Mesodermal cell (in vitro differentiated cells): ENCODE measurements at regions not wholly inside any gene's neighbourhood (a gene's known extent, or its start where the extent isn't known, plus 50 kb on each side); places are given as distances from the start of the nearest gene placed in this dataset.
"Not testable (repeated sequence)": the region's sequence is repeated elsewhere in the genome, so short reads cannot be mapped to it uniquely, and the experiment has no call there.

ENCODE experiments used
- H3K27ac ChIP-seq: 2 replicates; pipeline ENCODE4 v1.7.0; 2013; ENCODE audit warnings: mild to moderate bottlenecking, low read depth, low read length, moderate library complexity; ENCODE audit not compliant: severe bottlenecking
- H3K36me3 ChIP-seq: 2 replicates; pipeline ENCODE4 v1.7.1; 2013; ENCODE audit warnings: mild to moderate bottlenecking, low read length, moderate library complexity; ENCODE audit not compliant: control insufficient read depth, insufficient read depth
- H3K4me1 ChIP-seq: one replicate; pipeline ENCODE4 v1.7.1; 2013; ENCODE audit warnings: mild to moderate bottlenecking, low read length; ENCODE audit not compliant: insufficient read depth, control insufficient read depth, poor library complexity, severe bottlenecking
- H3K4me3 ChIP-seq: 2 replicates; pipeline ENCODE4 v1.7.0; 2013; ENCODE audit warnings: low read length, control low read depth, mild to moderate bottlenecking; ENCODE audit not compliant: insufficient read depth, poor library complexity, severe bottlenecking; ENCODE audit errors: extremely low read depth
- H3K9me3 ChIP-seq: 2 replicates; pipeline ENCODE4 v1.7.1; 2013; ENCODE audit warnings: mild to moderate bottlenecking, low read length, moderate library complexity; ENCODE audit not compliant: control insufficient read depth
- WGBS, 2 experiments: methylation state at CpG; one replicate each; pipeline ENCODE4 v1.1.5; 2013; ENCODE audit warnings: missing lambda C conversion rate in 2 of 2; ENCODE audit not compliant: insufficient coverage in 2 of 2; 5-methylcytosine and 5-hydroxymethylcytosine counted together

DNA sequence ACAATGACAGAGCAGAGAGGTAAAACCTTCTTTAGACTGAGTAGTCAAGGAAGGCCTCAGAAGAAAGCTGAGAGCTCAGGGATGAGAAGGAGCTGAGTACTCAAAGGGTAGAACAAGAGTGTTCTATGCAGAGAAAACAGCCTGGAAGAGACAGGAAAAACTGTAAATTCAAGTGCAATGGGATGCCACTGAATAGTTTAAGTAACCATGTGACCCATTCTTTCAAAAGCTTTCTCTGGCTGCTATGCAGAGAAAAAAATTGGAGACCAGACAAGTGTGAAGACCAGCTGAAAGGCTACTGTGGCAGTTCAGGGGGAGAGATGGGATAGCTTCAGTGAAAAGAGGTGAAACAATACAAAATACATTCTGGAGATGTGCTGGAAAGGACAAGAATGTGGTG lies 61.3 kb upstream of the RNF38 start:
- no peak overlapping the region for H3K27ac ChIP-seq
- H3K4me1 ChIP-seq, result no peaks in the 10 kb centered on the region
- no peaks in the 10 kb centered on the region for H3K9me3 ChIP-seq
- H3K36me3 ChIP-seq, result peaks cover 14% of the 10 kb centered on the region
- H3K4me3 ChIP-seq, result no peak overlapping the region

- not testable (repeated sequence) for H3K9me3 ChIP-seq, H3K4me3 ChIP-seq, H3K27ac ChIP-seq, H3K4me1 ChIP-seq
- WGBS, 2 experiments, result 91 to 92% methylated on average over 15 to 16 of the region's 17 CpGs
- peaks cover 27% of the 10 kb centered on the region for H3K36me3 ChIP-seq
These were observed 58.4 kb upstream of the RNF38 start for GRCh38 chr9:36458430-36458915.

GRCh38 chr9:36457836-36458429 lies 57.9 kb upstream of the RNF38 start:
- no peaks in the 10 kb centered on the region for H3K9me3 ChIP-seq
- H3K27ac ChIP-seq, result no peak overlapping the region
- WGBS, 2 experiments, result 88 to 94% methylated on average over 5 to 6 of the region's 7 CpGs
- H3K4me1 ChIP-seq, result no peaks in the 10 kb centered on the region
- no peak overlapping the region for H3K4me3 ChIP-seq
- peaks cover 30% of the 10 kb centered on the region for H3K36me3 ChIP-seq

DNA sequence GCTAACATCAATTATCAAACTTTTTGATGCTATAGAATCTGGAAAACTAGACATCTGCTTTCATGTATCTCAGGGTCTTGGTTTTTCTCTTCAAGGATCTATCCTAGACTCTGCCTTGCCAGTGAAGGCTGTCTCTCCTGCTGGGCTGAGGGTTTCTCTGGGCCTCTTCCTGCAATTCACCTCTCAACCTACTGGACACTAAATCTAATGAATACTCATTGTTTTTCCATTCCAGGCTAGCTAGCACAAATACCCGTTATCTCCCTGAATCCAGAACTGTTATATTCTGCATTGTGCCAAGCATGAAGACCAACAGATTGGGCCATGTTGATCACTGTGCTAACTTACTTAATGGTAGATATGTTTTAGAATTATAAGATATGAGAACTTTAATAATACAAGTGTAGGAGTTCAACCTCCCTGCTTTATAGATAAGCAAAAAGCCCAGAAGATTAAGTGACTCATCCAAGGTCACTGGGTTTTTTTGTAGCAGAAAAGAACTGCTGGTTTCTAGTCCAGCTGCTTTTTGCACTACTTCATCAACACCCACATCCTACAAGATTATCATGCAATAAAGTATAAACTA lies 56.5 kb upstream of the RNF38 start:
- no peak overlapping the region for H3K4me3 ChIP-seq
- no peak overlapping the region for H3K27ac ChIP-seq
- no CpG with 5 or more reads among the region's 1 CpG for WGBS, 2 experiments
- H3K4me1 ChIP-seq, result no peaks in the 10 kb centered on the region
- peaks cover 31% of the 10 kb centered on the region for H3K36me3 ChIP-seq
- no peaks in the 10 kb centered on the region for H3K9me3 ChIP-seq

- Histone ChIP-seq H3K9me3 (no peaks in the 10 kb centered on the region), H3K27ac (no peak overlapping the region), H3K36me3 (peaks cover 25% of the 10 kb centered on the region), H3K4me1 (peaks cover 6% of the 10 kb centered on the region), H3K4me3 (no peak overlapping the region)
- 91 to 100% methylated on average over 2 to 3 of the region's 3 CpGs for WGBS, 2 experiments
These were observed 51.9 kb upstream of the RNF38 start for GRCh38 chr9:36451949-36452348.

DNA sequence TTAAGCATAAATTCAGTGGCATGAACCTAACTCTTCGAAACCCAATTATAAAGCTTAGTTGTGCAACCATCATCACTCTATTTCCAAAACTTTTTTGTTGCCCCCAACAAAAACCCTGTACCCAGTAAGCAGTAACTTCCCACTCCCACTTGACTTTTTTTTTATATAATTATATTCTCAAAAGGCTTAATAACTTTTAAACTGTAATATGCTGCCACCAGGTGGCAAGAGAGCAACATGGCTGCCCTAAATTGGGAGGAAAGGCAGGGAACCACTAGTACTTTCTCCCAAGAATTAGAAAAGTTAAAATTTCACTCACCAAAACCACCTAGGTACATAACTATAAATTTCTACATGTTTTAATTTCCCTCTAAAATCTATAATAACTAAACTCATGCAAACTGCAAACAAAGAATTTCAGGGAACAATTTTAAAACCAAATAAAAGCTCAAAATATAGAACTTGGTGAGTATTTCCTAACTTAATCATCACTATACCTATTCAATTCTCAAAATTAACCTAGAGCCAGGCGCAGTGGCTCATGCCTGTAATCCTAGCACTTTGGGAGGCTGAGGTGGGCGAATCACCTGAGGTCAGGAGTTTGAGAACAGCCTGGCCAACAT lies 50.2 kb upstream of the RNF38 start:
- no peak overlapping the region for H3K4me3 ChIP-seq
- peaks cover 33% of the 10 kb centered on the region for H3K36me3 ChIP-seq
- WGBS, 2 experiments, result 93% methylated on average over 2 of the region's 3 CpGs; no CpG with 5 or more reads in 1 of the 2 experiments
- no peak overlapping the region for H3K27ac ChIP-seq
- no peaks in the 10 kb centered on the region for H3K9me3 ChIP-seq
- peaks cover 6% of the 10 kb centered on the region for H3K4me1 ChIP-seq
